Heart left ventricle (tissue), 13 donors: ENCODE measurements at regions not wholly inside any gene's neighbourhood (a gene's known extent, or its start where the extent isn't known, plus 50 kb on each side); places are given as distances from the start of the nearest gene placed in this dataset.

Experiments
- CTCF ChIP-seq, 12 donors: fragments of 200-600 bp; sonication (generic) in 4 of 12; IDR thresholded peaks; one replicate each; pipeline versions ENCODE4 v1.5.0 to v1.8.0; 2018 to 2022; ENCODE audit warnings: antibody characterized with exemption in 12 of 12, mild to moderate bottlenecking in 5 of 12
- POLR2A ChIP-seq, 2 donors: fragments of 450-650 bp; IDR thresholded peaks; one replicate each; pipeline ENCODE4 v1.6.1; 2017; ENCODE audit warnings: antibody characterized with exemption in 2 of 2, mild to moderate bottlenecking in 2 of 2, moderate library complexity in 2 of 2
- donor health status: ischemic (EF 13 %, LVEDD 7.1; RV severe dilation, severe dysfunction).
- donor health status: DM: no; HTN: yes; CAD: no.
- donor health status: DM: no; HTN: no; CAD: no.
- donor health status: ischemic (EF 25% LVEDD 6.9; RV normal size, moderate dysfunction).
- donor health status: ischemic (EF 25% LVEDD 5.7; RV mildly dilated, moderate dysfunction).
- donor health status: ischemic (EF 35%, LVEDD 5.7; RV mildly dilated, moderate dysfunction).
- donor health status: nonischemic (EF 11% LVEDD 7.7; RV severe dilation, severe dysfunction).
- donor health status: DM: yes; HTN: yes; CAD: no.
- donor health status: PGD.
- donor health status: ischemic (EF 29% LVEDD 5.4; RV normal size, mild dysfunction).
- donor health status: nonischemic (EF 23%, LVEDD 6.1; RV moderate dilation, normal function).

DNA sequence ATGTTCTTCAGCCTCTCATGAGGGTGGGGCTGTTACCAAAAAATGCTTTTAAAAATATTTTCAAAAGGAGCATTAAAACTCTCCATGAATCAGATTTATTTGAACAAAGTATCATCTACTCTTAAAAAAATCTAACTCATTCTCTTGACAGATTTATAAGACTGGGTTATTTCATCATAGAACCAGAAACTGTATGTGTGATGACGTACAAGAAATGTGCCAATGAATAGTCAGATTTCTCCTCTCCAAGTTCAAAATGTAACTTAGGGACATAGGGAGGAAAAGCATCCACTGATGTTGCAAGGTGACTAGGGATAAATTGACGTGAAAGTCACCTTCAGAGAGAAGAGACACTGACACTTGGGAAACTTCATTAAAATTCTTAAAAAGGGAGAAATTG is 89.1 kb upstream of the CLNK start:
- TF ChIP-seq CTCF (IDR thresholded peaks at IDR 0.05) (no peak), POLR2A (IDR thresholded peaks at IDR 0.05) (no peak)
